T-cell (primary cell): ENCODE measurements at regions not wholly inside any gene's neighbourhood (a gene's known extent, or its start where the extent isn't known, plus 50 kb on each side); places are given as distances from the start of the nearest gene placed in this dataset.

Experiments used
- ATAC-seq, 4 experiments: fragments of 200-7000 bp in 3 of 4; fragments of 150-1000 bp in 1 of 4; cut with Tn5 transposase; replicated peaks in 1 of 4; 1 replicate in 3 of 4; 2 replicates in 1 of 4; pipeline ENCODE4 v1.10.0; 2021; ENCODE audit warnings: moderate library complexity in 3 of 4, mild to moderate bottlenecking in 2 of 4, moderate number of reproducible peaks in 1 of 4
- CTCF ChIA-PET, 2 donors: fragments of 300-600 bp; sonication (Branson Sonifier 250); formaldehyde crosslinking; loops; one replicate each; lab custom pipeline; 2022; ENCODE audit warnings: antibody characterized with exemption in 2 of 2; lab: Charles Lee
- POLR2A ChIA-PET, 2 donors: fragments of 300-600 bp; sonication (Branson Sonifier 250); formaldehyde crosslinking; loops; one replicate each; lab custom pipeline; 2022; ENCODE audit warnings: antibody characterized with exemption in 2 of 2; lab: Charles Lee
- DNase-seq, 35 experiments: peaks; one replicate each; pipeline versions ENCODE4 v3.0.0 to v3.0.0-alpha.2; 2013 to 2023
- H3K27ac ChIP-seq: one replicate; pipeline ENCODE4 v1.5.1; 2013; ENCODE audit warnings: low read length
- H3K27me3 ChIP-seq, 2 experiments: replicated peaks in 1 of 2; 1 replicate in 1 of 2; 2 replicates in 1 of 2; pipeline versions ENCODE4 v1.6.1 to v1.7.0; 2013; ENCODE audit warnings: low read length in 1 of 2, mixed read lengths in 1 of 2; ENCODE audit not compliant: control insufficient read depth in 2 of 2, insufficient read depth in 2 of 2; ENCODE audit errors: extremely low read depth in 1 of 2
- H3K36me3 ChIP-seq, 2 donors: 1 replicate in 1 of 2; 2 replicates in 1 of 2; pipeline versions ENCODE4 v1.6.1 to v1.7.0; 2013; ENCODE audit warnings: low read length in 1 of 2; ENCODE audit not compliant: control insufficient read depth in 2 of 2, insufficient read depth in 1 of 2; ENCODE audit errors: extremely low read depth in 1 of 2
- H3K4me1 ChIP-seq, 2 experiments: 1 replicate in 1 of 2; 2 replicates in 1 of 2; pipeline versions ENCODE4 v1.6.1 to v1.7.0; 2013; ENCODE audit warnings: low read length in 2 of 2, mixed read lengths in 1 of 2; ENCODE audit not compliant: insufficient read depth in 2 of 2, control insufficient read depth in 1 of 2; ENCODE audit errors: extremely low read depth in 1 of 2
- H3K4me3 ChIP-seq, 2 donors: 1 replicate in 1 of 2; 2 replicates in 1 of 2; pipeline versions ENCODE4 v1.5.1 to v1.7.0; 2013; ENCODE audit warnings: mild to moderate bottlenecking in 2 of 2, low read length in 1 of 2, moderate library complexity in 1 of 2; ENCODE audit not compliant: control insufficient read depth in 1 of 2; ENCODE audit errors: extremely low read depth in 1 of 2
- H3K9me3 ChIP-seq: 2 replicates; pipeline ENCODE4 v1.7.0; 2013
- H3K27ac Mint-ChIP-seq, 2 donors: one replicate each; pipeline ENCODE4 v1.8.0; 2020 to 2021; ENCODE audit warnings: mild to moderate bottlenecking in 2 of 2, mixed read lengths in 2 of 2
- H3K27me3 Mint-ChIP-seq, 2 donors: one replicate each; pipeline ENCODE4 v1.8.0; 2021 to 2022; ENCODE audit warnings: mixed read lengths in 2 of 2
- H3K36me3 Mint-ChIP-seq: one replicate; pipeline ENCODE4 v1.8.0; 2021; ENCODE audit warnings: mixed read lengths
- H3K4me1 Mint-ChIP-seq, 3 donors: one replicate each; pipeline ENCODE4 v1.8.0; 2020 to 2022; ENCODE audit warnings: mixed read lengths in 3 of 3, mild to moderate bottlenecking in 1 of 3
- H3K4me3 Mint-ChIP-seq, 3 donors: one replicate each; pipeline ENCODE4 v1.8.0; 2020 to 2022; ENCODE audit warnings: mild to moderate bottlenecking in 3 of 3, mixed read lengths in 3 of 3, moderate library complexity in 3 of 3
- H3K9me3 Mint-ChIP-seq, 3 donors: one replicate each; pipeline ENCODE4 v1.8.0; 2020 to 2022; ENCODE audit warnings: mixed read lengths in 3 of 3
- WGBS: methylation state at CpG from one replicate; pipeline ENCODE4 v1.1.5; 2013; ENCODE audit warnings: missing lambda C conversion rate; ENCODE audit not compliant: insufficient coverage; 5-methylcytosine and 5-hydroxymethylcytosine counted together

DNA sequence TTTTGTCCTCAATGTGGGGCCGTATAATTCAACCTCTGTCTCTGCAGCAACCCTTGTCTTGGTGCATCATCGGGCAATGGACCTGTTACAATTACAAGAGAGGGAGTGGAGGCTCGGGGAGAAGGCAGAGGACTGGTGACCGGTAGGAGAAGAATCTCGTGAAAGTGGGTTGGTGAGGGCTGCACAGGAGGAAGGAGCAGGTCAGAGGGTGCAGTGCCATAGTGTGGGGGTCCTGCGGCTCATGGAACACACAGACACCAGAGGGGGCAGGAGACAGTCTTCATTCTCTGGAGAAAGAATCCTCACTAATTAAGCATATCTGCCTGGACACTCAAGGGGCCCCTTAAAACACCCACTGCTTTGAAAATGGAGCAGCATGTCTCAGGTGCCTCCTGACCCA is 174.7 kb upstream of the B3GAT1 start:
- no peak overlapping the region for H3K27ac ChIP-seq
- peaks cover 0 to 18% of the 10 kb centered on the region in 2 experiments for H3K27me3 ChIP-seq
- H3K36me3 Mint-ChIP-seq = no peaks in the 10 kb centered on the region
- H3K4me3 ChIP-seq = no peak overlapping the region
- H3K36me3 ChIP-seq = no peaks in the 10 kb centered on the region
- ATAC-seq = no peak
- no peaks in the 10 kb centered on the region for H3K9me3 ChIP-seq
- H3K27ac Mint-ChIP-seq = no peak overlapping the region
- no peak overlapping the region for H3K4me3 Mint-ChIP-seq
- CTCF ChIA-PET = no interaction called here
- H3K27me3 Mint-ChIP-seq = peaks cover 14 to 19% of the 10 kb centered on the region in 2 donors
- POLR2A ChIA-PET = no interaction called here
- no peaks in the 10 kb centered on the region for H3K9me3 Mint-ChIP-seq
- H3K4me1 Mint-ChIP-seq = peaks cover 12 to 19% (median 15%) of the 10 kb centered on the region in 3 donors
- peaks cover 0 to 20% of the 10 kb centered on the region in 2 experiments for H3K4me1 ChIP-seq
- DNase-seq = no peak
- 70% methylated on average over 3 of the region's 6 CpGs for WGBS

DNA sequence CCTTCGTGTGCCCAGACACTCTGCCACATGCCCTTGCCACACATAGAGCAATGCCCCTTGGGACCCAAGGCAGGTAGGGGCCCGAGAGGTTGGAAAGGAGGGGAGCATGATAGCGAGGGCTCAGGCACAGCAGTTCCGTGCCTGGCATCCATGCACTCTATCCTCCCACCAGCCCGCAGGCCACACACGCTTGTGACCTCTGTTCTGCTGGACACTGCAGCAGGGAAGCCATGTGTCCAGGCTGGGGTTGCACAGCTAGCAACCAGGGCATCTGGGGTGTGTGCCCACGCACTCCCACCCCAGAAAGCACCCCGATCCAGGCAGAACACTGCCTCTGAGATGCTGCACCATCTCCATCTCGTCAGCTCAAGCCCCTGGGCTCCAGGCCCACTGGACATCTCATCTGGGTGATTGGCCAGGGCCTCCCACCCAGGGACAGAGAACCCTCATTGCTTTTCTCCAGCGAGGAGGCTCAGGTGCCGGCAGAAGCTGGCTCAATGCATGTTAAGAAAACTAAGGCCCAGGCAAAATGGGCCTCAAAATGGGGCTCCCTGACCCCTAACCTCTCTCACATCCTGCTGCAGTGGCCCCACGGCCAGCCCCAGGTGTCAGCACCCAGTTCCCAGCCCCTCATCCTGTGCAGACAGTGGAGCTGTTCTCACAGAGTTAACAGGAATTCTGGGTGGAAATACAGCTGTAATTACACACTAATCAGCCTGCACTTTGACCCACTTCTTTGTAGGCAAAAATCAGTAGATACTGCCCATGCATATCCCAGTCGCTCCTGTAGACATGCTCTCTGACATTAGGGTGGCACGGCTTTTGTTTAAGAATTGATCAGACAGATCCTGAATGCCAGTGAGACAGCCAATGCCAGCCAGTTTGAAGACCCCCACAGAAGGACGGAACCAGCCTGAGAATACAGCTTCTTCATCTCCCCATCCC is 173.9 kb upstream of the B3GAT1 start:
- Histone ChIP-seq H3K4me1 (peaks cover 0 to 20% of the 10 kb centered on the region in 2 experiments), H3K27me3 (peaks cover 0 to 18% of the 10 kb centered on the region in 2 experiments), H3K4me3 (no peak overlapping the region), H3K27ac (no peak overlapping the region), H3K36me3 (no peaks in the 10 kb centered on the region), H3K9me3 (no peaks in the 10 kb centered on the region)
- ATAC-seq = no peak
- DNase-seq = no peak
- no peaks in the 10 kb centered on the region for H3K9me3 Mint-ChIP-seq
- H3K27ac Mint-ChIP-seq = no peak overlapping the region
- peaks cover 11 to 21% of the 10 kb centered on the region in 2 donors for H3K27me3 Mint-ChIP-seq
- H3K36me3 Mint-ChIP-seq = no peaks in the 10 kb centered on the region
- 64% methylated on average over 9 of the region's 15 CpGs for WGBS
- no peak overlapping the region for H3K4me3 Mint-ChIP-seq
- ChIA-PET POLR2A (no interaction called here), CTCF (no interaction called here)
- H3K4me1 Mint-ChIP-seq = peaks cover 12 to 19% (median 15%) of the 10 kb centered on the region in 3 donors

GRCh38 chr11:134584706-134585445 is 172.8 kb upstream of the B3GAT1 start:
- ChIA-PET POLR2A (no interaction called here), CTCF (no interaction called here)
- Mint-ChIP-seq H3K4me3 (no peak overlapping the region), H3K9me3 (no peaks in the 10 kb centered on the region), H3K27me3 (peaks cover 15 to 28% of the 10 kb centered on the region in 2 donors), H3K36me3 (no peaks in the 10 kb centered on the region), H3K27ac (no peak overlapping the region), H3K4me1 (peaks cover 12 to 19% (median 15%) of the 10 kb centered on the region in 3 donors)
- peaks cover 0 to 20% of the 10 kb centered on the region in 2 experiments for H3K4me1 ChIP-seq
- H3K27me3 ChIP-seq = peaks cover 0 to 25% of the 10 kb centered on the region in 2 experiments
- H3K4me3 ChIP-seq = no peak overlapping the region
- H3K36me3 ChIP-seq = no peaks in the 10 kb centered on the region
- H3K27ac ChIP-seq = no peak overlapping the region
- no peak for DNase-seq
- ATAC-seq = no peak
- 69% methylated on average over 9 of the region's 14 CpGs for WGBS
- H3K9me3 ChIP-seq = no peaks in the 10 kb centered on the region

DNA sequence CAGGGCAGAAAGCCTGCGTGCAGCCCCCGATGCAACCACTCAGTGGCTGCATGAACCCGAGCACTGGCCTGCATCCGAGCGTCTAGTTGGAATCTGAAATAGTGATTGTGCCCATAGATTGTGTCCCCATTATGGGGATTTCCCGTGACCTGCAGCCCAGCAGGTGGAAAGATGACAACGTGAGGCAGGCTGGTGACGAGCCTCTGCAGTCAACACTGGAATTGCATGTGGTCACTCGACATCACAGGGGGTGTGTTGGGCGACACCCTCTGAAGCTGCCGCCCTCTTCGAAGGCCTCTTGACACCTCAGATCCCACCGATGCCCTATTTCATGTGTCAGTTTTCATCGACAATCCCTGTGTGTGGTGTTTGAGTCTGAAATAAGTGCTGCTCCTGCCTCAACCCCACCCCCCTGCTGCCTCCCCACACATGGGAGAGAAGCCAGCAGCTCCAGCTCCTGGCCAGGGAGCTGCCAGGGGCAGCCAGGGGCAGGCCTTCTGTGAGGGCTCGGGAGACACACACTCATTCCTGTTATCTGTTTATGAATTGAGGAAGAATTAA is 172.0 kb upstream of the B3GAT1 start:
- Mint-ChIP-seq H3K27me3 (peaks cover 19 to 32% of the 10 kb centered on the region in 2 donors), H3K4me3 (no peak overlapping the region), H3K4me1 (peaks cover 12 to 18% (median 15%) of the 10 kb centered on the region in 3 donors), H3K36me3 (no peaks in the 10 kb centered on the region), H3K9me3 (no peaks in the 10 kb centered on the region), H3K27ac (no peak overlapping the region)
- H3K27me3 ChIP-seq = peaks cover 0 to 31% of the 10 kb centered on the region in 2 experiments
- H3K4me3 ChIP-seq = no peak overlapping the region
- H3K27ac ChIP-seq = no peak overlapping the region
- POLR2A ChIA-PET = no interaction called here
- CTCF ChIA-PET = no interaction called here
- no peak for ATAC-seq
- no peaks in the 10 kb centered on the region for H3K9me3 ChIP-seq
- DNase-seq = no peak
- H3K4me1 ChIP-seq = peaks cover 0 to 20% of the 10 kb centered on the region in 2 experiments
- WGBS = 69% methylated on average over 9 of the region's 15 CpGs
- H3K36me3 ChIP-seq = no peaks in the 10 kb centered on the region

DNA sequence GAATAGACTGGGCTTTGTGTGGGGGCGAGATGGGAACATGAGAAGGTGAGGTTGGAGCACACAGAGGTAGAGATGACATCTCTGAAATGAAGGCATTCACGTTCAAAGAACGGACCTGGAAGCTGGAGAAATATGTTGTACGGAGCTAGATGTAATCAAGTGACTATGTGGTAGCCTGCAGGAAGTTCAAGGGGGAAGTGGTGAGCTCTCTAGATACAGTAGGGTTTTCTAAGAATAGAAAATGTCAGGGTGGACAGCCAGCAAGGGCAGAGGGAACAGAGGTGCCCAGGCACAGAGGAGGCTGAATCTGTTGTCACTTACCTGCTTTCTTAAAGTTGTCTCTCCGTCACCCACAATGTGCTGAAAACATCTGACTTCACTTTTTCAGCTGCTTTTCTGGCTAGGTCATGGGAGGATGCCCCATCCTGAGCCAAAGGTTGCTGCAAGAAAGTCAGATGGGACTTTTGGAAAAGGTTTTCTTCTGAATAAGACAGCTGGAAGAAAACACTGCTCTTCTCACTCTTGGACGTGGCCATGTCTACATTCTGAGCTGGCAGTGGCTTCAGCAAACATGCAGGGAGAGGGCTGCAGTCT is 171.5 kb upstream of the B3GAT1 start:
- Histone ChIP-seq H3K36me3 (no peaks in the 10 kb centered on the region), H3K27me3 (peaks cover 0 to 34% of the 10 kb centered on the region in 2 experiments), H3K9me3 (no peaks in the 10 kb centered on the region), H3K4me3 (no peak overlapping the region), H3K4me1 (peaks cover 0 to 20% of the 10 kb centered on the region in 2 experiments), H3K27ac (no peak overlapping the region)
- Mint-ChIP-seq H3K9me3 (no peaks in the 10 kb centered on the region), H3K4me3 (no peak overlapping the region), H3K36me3 (no peaks in the 10 kb centered on the region), H3K27ac (no peak overlapping the region), H3K27me3 (peaks cover 24 to 38% of the 10 kb centered on the region in 2 donors), H3K4me1 (peaks cover 12 to 16% (median 15%) of the 10 kb centered on the region in 3 donors)
- WGBS = 16% methylated on average over 6 of the region's 6 CpGs
- POLR2A ChIA-PET = interaction anchor here in 1 of 2 donors (0.5 to 0.7 kb wide), 2 partner anchors 9 to 21 kb away, joined by 4 to 11 read pairs; no protein-coding TSS in a partner anchor
- CTCF ChIA-PET = no interaction called here
- peak in 1 of 35 experiments; percentile 17 for DNase-seq
- ATAC-seq = peak in 3 of 4 experiments; percentile 42 to 65 (median 43)

DNA sequence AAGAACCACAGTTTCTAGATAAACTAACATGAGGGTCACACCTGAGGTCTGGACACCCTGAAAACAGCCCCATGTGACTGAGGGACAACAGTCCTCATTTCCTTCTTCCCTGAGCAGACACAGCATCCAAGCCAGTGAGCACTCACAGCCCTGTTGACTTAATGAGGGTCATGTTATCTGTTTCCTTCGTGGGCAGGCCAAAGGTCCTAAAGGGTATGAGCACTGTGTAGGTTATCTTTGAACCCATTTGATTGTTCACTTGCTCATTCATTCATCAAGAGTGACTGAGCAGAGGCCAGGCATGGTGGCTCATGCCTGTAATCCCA is 170.7 kb upstream of the B3GAT1 start:
- H3K4me1 ChIP-seq = peaks cover 0 to 20% of the 10 kb centered on the region in 2 experiments
- CTCF ChIA-PET = no interaction called here
- H3K9me3 ChIP-seq = no peaks in the 10 kb centered on the region
- no peak overlapping the region for H3K27ac ChIP-seq
- H3K36me3 Mint-ChIP-seq = no peaks in the 10 kb centered on the region
- no peak for DNase-seq
- H3K27me3 ChIP-seq = peaks cover 0 to 30% of the 10 kb centered on the region in 2 experiments
- H3K27ac Mint-ChIP-seq = no peak overlapping the region
- no peak overlapping the region for H3K4me3 ChIP-seq
- no peaks in the 10 kb centered on the region for H3K9me3 Mint-ChIP-seq
- H3K4me3 Mint-ChIP-seq = no peak overlapping the region
- no CpG with 5 or more reads among the region's 1 CpG for WGBS
- POLR2A ChIA-PET = interaction anchor here in 1 of 2 donors (0.5 to 0.7 kb wide), 2 partner anchors 10 to 20 kb away, joined by 4 to 11 read pairs; no protein-coding TSS in a partner anchor
- no peaks in the 10 kb centered on the region for H3K36me3 ChIP-seq
- H3K27me3 Mint-ChIP-seq = peaks cover 24 to 42% of the 10 kb centered on the region in 2 donors
- H3K4me1 Mint-ChIP-seq = peaks cover 12 to 16% (median 15%) of the 10 kb centered on the region in 3 donors
- no peak for ATAC-seq
